ENCODE measurements at regions not wholly inside any gene's neighbourhood (a gene's known extent, or its start where the extent isn't known, plus 50 kb on each side); places are given as distances from the start of the nearest gene placed in this dataset.
"Not testable (repeated sequence)": the region's sequence is repeated elsewhere in the genome, so short reads cannot be mapped to it uniquely, and the experiment has no call there.

- TF ChIP-seq ZFP3 (tag by site-specific recombination; IDR thresholded peaks at IDR 0.05; ENCODE audit: low read depth); YY1 (tag by site-specific recombination; IDR thresholded peaks at IDR 0.05); ATF2 (tag by site-specific recombination; IDR thresholded peaks at IDR 0.05; ENCODE audit: low read depth); ZNF18 (tag by site-specific recombination; IDR thresholded peaks at IDR 0.05); MYNN (tag by site-specific recombination; IDR thresholded peaks at IDR 0.05; ENCODE audit: borderline replicate concordance); CTCF (tag by site-specific recombination; IDR thresholded peaks at IDR 0.05); ZBTB1 (tag by site-specific recombination; IDR thresholded peaks at IDR 0.05): not testable (repeated sequence)
Observed at GRCh38 chr13:18609371-18609770, 572.3 kb downstream of the TUBA3C start.

All from HEK293 (cell line).